ENCODE measurements at regions not wholly inside any gene's neighbourhood (a gene's known extent, or its start where the extent isn't known, plus 50 kb on each side); places are given as distances from the start of the nearest gene placed in this dataset.

- no peak overlapping the region for H3K4me3 Mint-ChIP-seq
- H3K27ac Mint-ChIP-seq: peak overlapping the region in 1 of 8 donors; percentile 47
- peaks cover 0 to 2% of the 10 kb centered on the region in 2 donors for H3K27me3 Mint-ChIP-seq
- H3K4me1 Mint-ChIP-seq: no peaks in the 10 kb centered on the region
- ChIA-PET POLR2A (no interaction called here), CTCF (no interaction called here)
- peaks cover 0 to 3% (median 2%) of the 10 kb centered on the region in 5 donors for H3K9me3 Mint-ChIP-seq
- Histone ChIP-seq H3K36me3 (ENCODE audit: insufficient read depth, low read length) (no peaks in the 10 kb centered on the region), H3K27ac (ENCODE audit: low read depth, low read length) (no peak overlapping the region), H3K4me3 (ENCODE audit: low read length) (no peak overlapping the region), H3K9me3 (ENCODE audit: low read length) (no peaks in the 10 kb centered on the region), H3K4me1 (ENCODE audit: insufficient read depth, low read length) (no peaks in the 10 kb centered on the region), H3K27me3 (ENCODE audit: insufficient read depth, low read length, poor library complexity, severe bottlenecking) (no peaks in the 10 kb centered on the region)
- no peak for DNase-seq
- H3K36me3 Mint-ChIP-seq: no peaks in the 10 kb centered on the region
Measured at GRCh38 chr17:13306310-13306962, 288.6 kb upstream of the ELAC2 start.

GRCh38 chr17:13302983-13303382 is 285.2 kb upstream of the ELAC2 start:
- H3K36me3 Mint-ChIP-seq: no peaks in the 10 kb centered on the region
- CTCF ChIA-PET: no interaction called here
- H3K9me3 Mint-ChIP-seq: peaks cover 0 to 4% (median 2%) of the 10 kb centered on the region in 5 donors
- H3K27me3 Mint-ChIP-seq: peaks cover 2 to 3% of the 10 kb centered on the region in 2 donors
- no peak overlapping the region for H3K4me3 ChIP-seq (ENCODE audit: low read length)
- H3K4me3 Mint-ChIP-seq: no peak overlapping the region
- no peak for DNase-seq
- no peaks in the 10 kb centered on the region for H3K4me1 ChIP-seq (ENCODE audit: insufficient read depth, low read length)
- POLR2A ChIA-PET: no interaction called here
- H3K4me1 Mint-ChIP-seq: no peaks in the 10 kb centered on the region
- no peaks in the 10 kb centered on the region for H3K27me3 ChIP-seq (ENCODE audit: insufficient read depth, low read length, poor library complexity, severe bottlenecking)
- no peak overlapping the region for H3K27ac ChIP-seq (ENCODE audit: low read depth, low read length)
- no peaks in the 10 kb centered on the region for H3K9me3 ChIP-seq (ENCODE audit: low read length)
- no peaks in the 10 kb centered on the region for H3K36me3 ChIP-seq (ENCODE audit: insufficient read depth, low read length)
- no peak overlapping the region for H3K27ac Mint-ChIP-seq

GRCh38 chr17:13302419-13302818 is 284.6 kb upstream of the ELAC2 start:
- CTCF ChIA-PET: no interaction called here

GRCh38 chr17:13297183-13297582 is 279.4 kb upstream of the ELAC2 start:
- Histone ChIP-seq H3K27me3 (ENCODE audit: insufficient read depth, low read length, poor library complexity, severe bottlenecking) (no peaks in the 10 kb centered on the region), H3K27ac (ENCODE audit: low read depth, low read length) (no peak overlapping the region), H3K9me3 (ENCODE audit: low read length) (no peaks in the 10 kb centered on the region), H3K36me3 (ENCODE audit: insufficient read depth, low read length) (no peaks in the 10 kb centered on the region), H3K4me3 (ENCODE audit: low read length) (no peak overlapping the region), H3K4me1 (ENCODE audit: insufficient read depth, low read length) (no peaks in the 10 kb centered on the region)
- Mint-ChIP-seq H3K27me3 (peaks cover 1 to 3% of the 10 kb centered on the region in 2 donors), H3K4me3 (no peak overlapping the region), H3K9me3 (peaks cover 0 to 3% (median 0%) of the 10 kb centered on the region in 5 donors), H3K36me3 (no peaks in the 10 kb centered on the region), H3K27ac (no peak overlapping the region), H3K4me1 (no peaks in the 10 kb centered on the region)
- POLR2A ChIA-PET: no interaction called here
- DNase-seq: no peak
- CTCF ChIA-PET: no interaction called here

More at GRCh38 chr17:13302419-13302818, 284.6 kb upstream of the ELAC2 start:
- no peaks in the 10 kb centered on the region for H3K4me1 Mint-ChIP-seq
- no peaks in the 10 kb centered on the region for H3K4me1 ChIP-seq (ENCODE audit: insufficient read depth, low read length)
- H3K4me3 Mint-ChIP-seq: no peak overlapping the region
- POLR2A ChIA-PET: no interaction called here
- peaks cover 0 to 3% (median 2%) of the 10 kb centered on the region in 5 donors for H3K9me3 Mint-ChIP-seq
- no peaks in the 10 kb centered on the region for H3K36me3 ChIP-seq (ENCODE audit: insufficient read depth, low read length)
- H3K27ac Mint-ChIP-seq: no peak overlapping the region
- no peaks in the 10 kb centered on the region for H3K9me3 ChIP-seq (ENCODE audit: low read length)
- no peak overlapping the region for H3K4me3 ChIP-seq (ENCODE audit: low read length)
- H3K36me3 Mint-ChIP-seq: no peaks in the 10 kb centered on the region
- DNase-seq: no peak
- H3K27me3 Mint-ChIP-seq: peaks cover 2 to 3% of the 10 kb centered on the region in 2 donors
- no peaks in the 10 kb centered on the region for H3K27me3 ChIP-seq (ENCODE audit: insufficient read depth, low read length, poor library complexity, severe bottlenecking)
- no peak overlapping the region for H3K27ac ChIP-seq (ENCODE audit: low read depth, low read length)

- DNase-seq: no peak
- Histone ChIP-seq H3K4me3 (ENCODE audit: low read length) (no peak overlapping the region), H3K27me3 (ENCODE audit: insufficient read depth, low read length, poor library complexity, severe bottlenecking) (no peaks in the 10 kb centered on the region), H3K36me3 (ENCODE audit: insufficient read depth, low read length) (no peaks in the 10 kb centered on the region), H3K27ac (ENCODE audit: low read depth, low read length) (no peak overlapping the region), H3K9me3 (ENCODE audit: low read length) (no peaks in the 10 kb centered on the region), H3K4me1 (ENCODE audit: insufficient read depth, low read length) (no peaks in the 10 kb centered on the region)
- POLR2A ChIA-PET: no interaction called here
- no peaks in the 10 kb centered on the region for H3K36me3 Mint-ChIP-seq
- no peak overlapping the region for H3K27ac Mint-ChIP-seq
- no peak overlapping the region for H3K4me3 Mint-ChIP-seq
- peaks cover 0 to 2% of the 10 kb centered on the region in 2 donors for H3K27me3 Mint-ChIP-seq
- H3K9me3 Mint-ChIP-seq: no peaks in the 10 kb centered on the region
- no peaks in the 10 kb centered on the region for H3K4me1 Mint-ChIP-seq
- CTCF ChIA-PET: no interaction called here
Measured at GRCh38 chr17:13293421-13293820, 275.6 kb upstream of the ELAC2 start.

GRCh38 chr17:13292291-13292690 is 274.5 kb upstream of the ELAC2 start:
- no peaks in the 10 kb centered on the region for H3K4me1 Mint-ChIP-seq
- Histone ChIP-seq H3K9me3 (ENCODE audit: low read length) (no peaks in the 10 kb centered on the region), H3K4me3 (ENCODE audit: low read length) (no peak overlapping the region), H3K27me3 (ENCODE audit: insufficient read depth, low read length, poor library complexity, severe bottlenecking) (no peaks in the 10 kb centered on the region), H3K36me3 (ENCODE audit: insufficient read depth, low read length) (no peaks in the 10 kb centered on the region), H3K27ac (ENCODE audit: low read depth, low read length) (no peak overlapping the region), H3K4me1 (ENCODE audit: insufficient read depth, low read length) (no peaks in the 10 kb centered on the region)
- no peaks in the 10 kb centered on the region for H3K9me3 Mint-ChIP-seq
- DNase-seq: no peak
- POLR2A ChIA-PET: no interaction called here
- CTCF ChIA-PET: no interaction called here
- H3K36me3 Mint-ChIP-seq: no peaks in the 10 kb centered on the region
- H3K4me3 Mint-ChIP-seq: no peak overlapping the region
- H3K27me3 Mint-ChIP-seq: peaks cover 0 to 3% of the 10 kb centered on the region in 2 donors
- H3K27ac Mint-ChIP-seq: no peak overlapping the region

- H3K9me3 Mint-ChIP-seq: no peaks in the 10 kb centered on the region
- no peaks in the 10 kb centered on the region for H3K36me3 ChIP-seq (ENCODE audit: insufficient read depth, low read length)
- DNase-seq: no peak
- H3K27ac Mint-ChIP-seq: no peak overlapping the region
- no peak overlapping the region for H3K27ac ChIP-seq (ENCODE audit: low read depth, low read length)
- H3K9me3 ChIP-seq (ENCODE audit: low read length): no peaks in the 10 kb centered on the region
- no peak overlapping the region for H3K4me3 Mint-ChIP-seq
- H3K27me3 Mint-ChIP-seq: peaks cover 0 to 2% of the 10 kb centered on the region in 2 donors
- ChIA-PET CTCF (no interaction called here), POLR2A (no interaction called here)
- no peaks in the 10 kb centered on the region for H3K36me3 Mint-ChIP-seq
- no peaks in the 10 kb centered on the region for H3K27me3 ChIP-seq (ENCODE audit: insufficient read depth, low read length, poor library complexity, severe bottlenecking)
- H3K4me1 Mint-ChIP-seq: no peaks in the 10 kb centered on the region
- no peaks in the 10 kb centered on the region for H3K4me1 ChIP-seq (ENCODE audit: insufficient read depth, low read length)
- no peak overlapping the region for H3K4me3 ChIP-seq (ENCODE audit: low read length)
Measured at GRCh38 chr17:13288248-13288647, 270.4 kb upstream of the ELAC2 start.

- DNase-seq: no peak
- ChIA-PET POLR2A (no interaction called here), CTCF (no interaction called here)
- H3K4me1 ChIP-seq (ENCODE audit: insufficient read depth, low read length): no peaks in the 10 kb centered on the region
- Mint-ChIP-seq H3K27ac (no peak overlapping the region), H3K9me3 (no peaks in the 10 kb centered on the region), H3K4me3 (no peak overlapping the region), H3K36me3 (no peaks in the 10 kb centered on the region), H3K4me1 (no peaks in the 10 kb centered on the region), H3K27me3 (peaks cover 0 to 2% of the 10 kb centered on the region in 2 donors)
- H3K27ac ChIP-seq (ENCODE audit: low read depth, low read length): no peak overlapping the region
- no peaks in the 10 kb centered on the region for H3K27me3 ChIP-seq (ENCODE audit: insufficient read depth, low read length, poor library complexity, severe bottlenecking)
- no peaks in the 10 kb centered on the region for H3K9me3 ChIP-seq (ENCODE audit: low read length)
- H3K36me3 ChIP-seq (ENCODE audit: insufficient read depth, low read length): no peaks in the 10 kb centered on the region
- no peak overlapping the region for H3K4me3 ChIP-seq (ENCODE audit: low read length)
Measured at GRCh38 chr17:13287226-13287625, 269.4 kb upstream of the ELAC2 start.

- H3K27ac ChIP-seq (ENCODE audit: low read depth, low read length): no peak overlapping the region
- no peak overlapping the region for H3K4me3 ChIP-seq (ENCODE audit: low read length)
- POLR2A ChIA-PET: no interaction called here
- Mint-ChIP-seq H3K9me3 (no peaks in the 10 kb centered on the region), H3K27me3 (peaks cover 0 to 2% of the 10 kb centered on the region in 2 donors), H3K27ac (no peak overlapping the region), H3K4me1 (no peaks in the 10 kb centered on the region), H3K4me3 (no peak overlapping the region), H3K36me3 (no peaks in the 10 kb centered on the region)
- no peaks in the 10 kb centered on the region for H3K4me1 ChIP-seq (ENCODE audit: insufficient read depth, low read length)
- H3K27me3 ChIP-seq (ENCODE audit: insufficient read depth, low read length, poor library complexity, severe bottlenecking): no peaks in the 10 kb centered on the region
- CTCF ChIA-PET: no interaction called here
- no peaks in the 10 kb centered on the region for H3K9me3 ChIP-seq (ENCODE audit: low read length)
- no peaks in the 10 kb centered on the region for H3K36me3 ChIP-seq (ENCODE audit: insufficient read depth, low read length)
- no peak for DNase-seq
Measured at GRCh38 chr17:13283606-13284005, 265.8 kb upstream of the ELAC2 start.

Data from CD8-positive, alpha-beta memory T cell (primary cell).